OCI-LY3 (cell line): ENCODE measurements at regions not wholly inside any gene's neighbourhood (a gene's known extent, or its start where the extent isn't known, plus 50 kb on each side); places are given as distances from the start of the nearest gene placed in this dataset.

Experiments
- EZH2phosphoT487 ChIP-seq: fragments of 200-600 bp; shearing (Covaris generic); IDR thresholded peaks from 2 replicates; pipeline ENCODE4 v1.6.1; 2018; ENCODE audit warnings: antibody characterized with exemption, mixed run types, low read depth
- TF ChIP-seq, protein P1 (sequence below): fragments of 200-600, 300-600 bp; sonication (generic); IDR thresholded peaks from 2 replicates; pipeline ENCODE4 v1.5.1; 2014; ENCODE audit warnings: antibody characterized with exemption, low read length, low read depth

DNA sequence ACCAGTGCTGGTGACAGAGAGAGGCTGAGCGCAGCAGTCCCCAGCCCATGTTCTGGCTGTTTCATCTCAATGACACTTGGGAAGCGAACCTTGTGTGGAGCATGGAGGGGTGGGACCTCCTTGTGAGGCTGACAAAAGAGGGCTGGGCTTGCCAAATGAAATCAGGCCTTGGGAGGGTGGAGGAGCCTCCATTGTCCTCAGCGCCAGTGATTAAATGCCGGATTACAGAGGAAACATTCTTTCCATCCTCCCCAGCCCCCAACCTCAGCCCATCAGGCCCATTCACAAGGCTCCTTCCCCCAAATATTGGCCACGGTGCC lies 63.3 kb upstream of the PAXBP1 start:
- no peak for TF ChIP-seq EZH2phosphoT487
- TF ChIP-seq, protein P1, sequence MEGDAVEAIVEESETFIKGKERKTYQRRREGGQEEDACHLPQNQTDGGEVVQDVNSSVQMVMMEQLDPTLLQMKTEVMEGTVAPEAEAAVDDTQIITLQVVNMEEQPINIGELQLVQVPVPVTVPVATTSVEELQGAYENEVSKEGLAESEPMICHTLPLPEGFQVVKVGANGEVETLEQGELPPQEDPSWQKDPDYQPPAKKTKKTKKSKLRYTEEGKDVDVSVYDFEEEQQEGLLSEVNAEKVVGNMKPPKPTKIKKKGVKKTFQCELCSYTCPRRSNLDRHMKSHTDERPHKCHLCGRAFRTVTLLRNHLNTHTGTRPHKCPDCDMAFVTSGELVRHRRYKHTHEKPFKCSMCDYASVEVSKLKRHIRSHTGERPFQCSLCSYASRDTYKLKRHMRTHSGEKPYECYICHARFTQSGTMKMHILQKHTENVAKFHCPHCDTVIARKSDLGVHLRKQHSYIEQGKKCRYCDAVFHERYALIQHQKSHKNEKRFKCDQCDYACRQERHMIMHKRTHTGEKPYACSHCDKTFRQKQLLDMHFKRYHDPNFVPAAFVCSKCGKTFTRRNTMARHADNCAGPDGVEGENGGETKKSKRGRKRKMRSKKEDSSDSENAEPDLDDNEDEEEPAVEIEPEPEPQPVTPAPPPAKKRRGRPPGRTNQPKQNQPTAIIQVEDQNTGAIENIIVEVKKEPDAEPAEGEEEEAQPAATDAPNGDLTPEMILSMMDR, result no peak
